H1 (cell line): ENCODE measurements at regions not wholly inside any gene's neighbourhood (a gene's known extent, or its start where the extent isn't known, plus 50 kb on each side); places are given as distances from the start of the nearest gene placed in this dataset.

ENCODE experiments used
- CTCF ChIA-PET: fragments of 300-600 bp; sonication (Branson Sonifier 250); formaldehyde crosslinking; loops from one replicate; lab custom pipeline; 2021; ENCODE audit not compliant: partially characterized antibody; lab: Charles Lee
- POLR2A ChIA-PET: fragments of 300-600 bp; sonication (Branson Sonifier 250); formaldehyde crosslinking; loops from one replicate; lab custom pipeline; 2021; ENCODE audit warnings: inconsistent platforms; ENCODE audit not compliant: partially characterized antibody; lab: Charles Lee
- DNase-seq, 2 experiments: peaks; one replicate each; pipeline versions ENCODE4 v3.0.0 to v3.0.0-alpha.2; 2010 to 2022; ENCODE audit warnings: low spot score in 2 of 2, low read depth in 1 of 2, mixed read lengths in 1 of 2
- FAIRE-seq: peaks from 2 replicates; lab custom pipeline; 2011; peaks lifted over from hg19 to GRCh38; lab: Jason Lieb, UNC
- H2AFZ ChIP-seq: 2 replicates; pipeline ENCODE4 v1.8.1; 2012; ENCODE audit warnings: low read length, inconsistent platforms
- H2AK5ac ChIP-seq: 2 replicates; pipeline ENCODE4 v1.6.1; 2013; ENCODE audit warnings: low read depth, low read length
- H2BK120ac ChIP-seq: replicated peaks from 2 replicates; pipeline ENCODE3; 2013; ENCODE audit warnings: low read depth, low read length, inconsistent platforms
- H2BK12ac ChIP-seq: 2 replicates; pipeline ENCODE4 v1.6.1; 2013; ENCODE audit warnings: low read depth, low read length
- H2BK15ac ChIP-seq: 2 replicates; pipeline ENCODE4 v1.6.1; 2013; ENCODE audit warnings: low read length
- H2BK20ac ChIP-seq: 2 replicates; pipeline ENCODE4 v1.6.1; 2013; ENCODE audit warnings: low read length
- H2BK5ac ChIP-seq: 2 replicates; pipeline ENCODE4 v1.6.1; 2013; ENCODE audit warnings: low read depth, low read length
- H3K14ac ChIP-seq: 2 replicates; pipeline ENCODE4 v1.6.1; 2013; ENCODE audit warnings: inconsistent platforms; ENCODE audit not compliant: insufficient read length
- H3K18ac ChIP-seq: 2 replicates; pipeline ENCODE4 v1.6.1; 2013; ENCODE audit warnings: low read length; ENCODE audit errors: extremely low read depth
- H3K23ac ChIP-seq: 2 replicates; pipeline ENCODE4 v1.6.1; 2013; ENCODE audit warnings: inconsistent platforms; ENCODE audit not compliant: insufficient read length
- H3K23me2 ChIP-seq: 2 replicates; pipeline ENCODE4 v1.6.1; 2013; ENCODE audit warnings: low read depth, low read length
- H3K27ac ChIP-seq: 2 replicates; pipeline ENCODE4 v1.6.1; 2011; ENCODE audit warnings: low read depth, low read length, inconsistent platforms
- H3K27me3 ChIP-seq, 4 experiments: replicated peaks in 1 of 4; 1 replicate in 1 of 4; 2 replicates in 3 of 4; pipeline versions ENCODE4 v1.6.1 to v1.8.1; 2011 to 2013; ENCODE audit warnings: low read length in 3 of 4, mild to moderate bottlenecking in 3 of 4, inconsistent platforms in 2 of 4, mixed read lengths in 2 of 4, moderate library complexity in 1 of 4; ENCODE audit not compliant: control insufficient read depth in 3 of 4, insufficient read depth in 3 of 4; ENCODE audit errors: extremely low read depth in 1 of 4
- H3K36me3 ChIP-seq, 4 experiments: 2 replicates each; pipeline versions ENCODE4 v1.6.1 to v1.8.1; 2011 to 2013; ENCODE audit warnings: mild to moderate bottlenecking in 4 of 4, low read length in 3 of 4, moderate library complexity in 2 of 4, control low read depth in 1 of 4, inconsistent platforms in 1 of 4; ENCODE audit not compliant: insufficient read depth in 4 of 4, control insufficient read depth in 2 of 4
- H3K4ac ChIP-seq: replicated peaks from 2 replicates; pipeline ENCODE3; 2013; ENCODE audit warnings: low read length, low read depth, mixed read lengths, inconsistent platforms; ENCODE audit not compliant: insufficient read length
- H3K4me1 ChIP-seq, 4 experiments: replicated peaks in 1 of 4; 1 replicate in 1 of 4; 2 replicates in 3 of 4; pipeline versions ENCODE4 v1.6.1 to v1.8.1; 2011 to 2013; ENCODE audit warnings: low read length in 3 of 4, inconsistent platforms in 2 of 4, mixed read lengths in 1 of 4; ENCODE audit not compliant: insufficient read depth in 4 of 4, control insufficient read depth in 3 of 4
- H3K4me2 ChIP-seq, 2 experiments: 2 replicates each; pipeline versions ENCODE4 v1.6.1 to v1.8.1; 2011 to 2013; ENCODE audit warnings: low read depth in 2 of 2, low read length in 2 of 2, control low read depth in 1 of 2, inconsistent platforms in 1 of 2, mild to moderate bottlenecking in 1 of 2; ENCODE audit not compliant: insufficient read depth in 1 of 2
- H3K4me3 ChIP-seq, 4 experiments: fragments of 200-600, 300-600 bp in 1 of 4; sonication (generic), shearing (Covaris generic), sonication (Bioruptor Twin) in 1 of 4; 2 replicates each; pipeline versions ENCODE4 v1.5.1 to v1.8.1; 2011 to 2016; ENCODE audit warnings: low read length in 4 of 4, low read depth in 3 of 4, control low read depth in 2 of 4, inconsistent platforms in 2 of 4, mild to moderate bottlenecking in 2 of 4, mixed read lengths in 1 of 4, moderate library complexity in 1 of 4; ENCODE audit not compliant: insufficient read depth in 2 of 4; ENCODE audit errors: extremely low read depth in 1 of 4
- H3K56ac ChIP-seq: replicated peaks from 2 replicates; pipeline ENCODE3; 2013; ENCODE audit warnings: low read depth, mild to moderate bottlenecking, mixed read lengths, low read length, inconsistent platforms; ENCODE audit not compliant: insufficient read length
- H3K79me1 ChIP-seq: 2 replicates; pipeline ENCODE4 v1.6.1; 2013; ENCODE audit warnings: low read depth, low read length, control low read depth
- H3K79me2 ChIP-seq, 2 experiments: 2 replicates each; pipeline versions ENCODE4 v1.6.1 to v1.8.1; 2012 to 2013; ENCODE audit warnings: low read length in 2 of 2, mild to moderate bottlenecking in 2 of 2, inconsistent platforms in 1 of 2; ENCODE audit not compliant: insufficient read depth in 2 of 2, control insufficient read depth in 1 of 2
- H3K9ac ChIP-seq, 4 experiments: replicated peaks in 1 of 4; 1 replicate in 1 of 4; 2 replicates in 3 of 4; pipeline versions ENCODE4 v1.6.1 to v1.8.1; 2011 to 2013; ENCODE audit warnings: low read depth in 3 of 4, low read length in 3 of 4, control low read depth in 2 of 4, mild to moderate bottlenecking in 2 of 4, moderate library complexity in 2 of 4, inconsistent platforms in 1 of 4; ENCODE audit errors: extremely low read depth in 1 of 4
- H3K9me3 ChIP-seq, 2 experiments: 2 replicates each; pipeline versions ENCODE4 v1.6.1 to v1.8.1; 2012 to 2013; ENCODE audit warnings: mild to moderate bottlenecking in 2 of 2, moderate library complexity in 2 of 2, control low read depth in 1 of 2, inconsistent platforms in 1 of 2, low read depth in 1 of 2, low read length in 1 of 2, mixed read lengths in 1 of 2; ENCODE audit not compliant: insufficient read depth in 2 of 2
- H4K20me1 ChIP-seq, 2 experiments: replicated peaks in 1 of 2; 2 replicates each; pipeline versions ENCODE3 to v1.8.1; 2011 to 2013; ENCODE audit warnings: inconsistent platforms in 2 of 2, low read length in 2 of 2, mild to moderate bottlenecking in 1 of 2; ENCODE audit not compliant: insufficient read depth in 2 of 2, control insufficient read depth in 1 of 2
- H4K5ac ChIP-seq: 2 replicates; pipeline ENCODE4 v1.6.1; 2013; ENCODE audit warnings: low read length, low read depth, mixed read lengths, inconsistent platforms; ENCODE audit not compliant: insufficient read length
- H4K8ac ChIP-seq: 2 replicates; pipeline ENCODE4 v1.8.0; 2013; ENCODE audit warnings: mild to moderate bottlenecking, moderate library complexity, low read length, inconsistent platforms; ENCODE audit not compliant: insufficient read depth; ENCODE audit errors: extremely low read depth
- H4K91ac ChIP-seq: replicated peaks from 2 replicates; pipeline ENCODE3; 2013; ENCODE audit warnings: low read length, mixed read lengths, inconsistent platforms; ENCODE audit not compliant: insufficient read length
- BRCA1 ChIP-seq: IDR thresholded peaks from 2 replicates; pipeline ENCODE4 v1.6.1; 2012; ENCODE audit warnings: low read depth, low read length, improper control_type of control experiment
- CTBP2 ChIP-seq: IDR thresholded peaks from 2 replicates; pipeline ENCODE4 v1.7.0; 2011; ENCODE audit warnings: borderline replicate concordance, mild to moderate bottlenecking, moderate library complexity, mixed read lengths, low read length; ENCODE audit not compliant: insufficient read depth, insufficient read length
- HDAC6 ChIP-seq: IDR thresholded peaks from one replicate; pipeline ENCODE4 v1.7.1; 2012; ENCODE audit warnings: low read depth, mild to moderate bottlenecking, inconsistent platforms, low read length, moderate library complexity
- KDM4A ChIP-seq: IDR thresholded peaks from one replicate; pipeline ENCODE4 v1.7.1; 2012; ENCODE audit warnings: low read depth, mild to moderate bottlenecking, moderate library complexity, low read length, inconsistent platforms; ENCODE audit not compliant: severe bottlenecking
- SIRT6 ChIP-seq: IDR thresholded peaks from one replicate; pipeline ENCODE4 v1.7.1; 2012; ENCODE audit warnings: low read length, inconsistent platforms
- TBP ChIP-seq: IDR thresholded peaks from 2 replicates; pipeline ENCODE4 v1.6.1; 2011; ENCODE audit warnings: low read depth, low read length, improper control_type of control experiment
- WGBS, 2 experiments: shearing (Covaris generic) in 1 of 2; methylation state at CpG; one replicate each; pipeline versions ENCODE4 v1.1.6 to v1.1.7; 2013 to 2015; ENCODE audit warnings: low lambda C conversion rate in 2 of 2, mixed read lengths in 2 of 2, inconsistent platforms in 1 of 2, low coverage in 1 of 2, missing lambda C conversion rate in 1 of 2; ENCODE audit not compliant: insufficient replicate concordance in 2 of 2, insufficient coverage in 1 of 2, insufficient read length in 1 of 2; ENCODE audit errors: extremely low coverage in 1 of 2, missing lambda C conversion rate in 1 of 2; 5-methylcytosine and 5-hydroxymethylcytosine counted together
- TF ChIP-seq, protein P1 (sequence below): IDR thresholded peaks from 2 replicates; pipeline ENCODE4 v1.6.1; 2011; ENCODE audit warnings: low read length, improper control_type of control experiment

DNA sequence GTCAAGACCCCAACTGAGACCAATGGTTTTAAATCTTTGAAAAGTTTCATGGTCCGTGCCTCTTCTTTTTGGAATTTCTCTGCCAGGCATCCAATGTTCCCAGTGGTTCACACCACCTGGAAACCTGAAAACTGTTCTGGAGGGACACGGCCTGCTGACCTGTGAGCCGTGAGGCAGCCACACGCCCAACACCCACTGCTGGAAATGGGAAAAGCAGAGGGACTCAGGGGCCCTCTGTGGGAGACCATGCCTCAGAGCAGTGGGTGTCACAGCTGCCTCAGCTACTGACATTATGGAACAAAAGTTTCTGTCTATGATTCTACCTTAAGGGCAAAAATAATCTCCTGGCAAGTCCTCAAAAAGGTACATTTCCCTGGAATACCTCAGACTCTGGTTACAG lies 70.4 kb upstream of the VIPR2 start:
- no peaks in the 10 kb centered on the region for H3K79me2 ChIP-seq
- no peak overlapping the region for H3K27ac ChIP-seq
- no peak overlapping the region for H2BK5ac ChIP-seq
- H3K36me3 ChIP-seq: peaks cover 0 to 2% (median 0%) of the 10 kb centered on the region in 4 experiments; a peak in 1 of 8 replicates
- no peak overlapping the region for H3K56ac ChIP-seq
- H4K91ac ChIP-seq: no peak overlapping the region
- H3K23me2 ChIP-seq: no peaks in the 10 kb centered on the region
- H2BK20ac ChIP-seq: no peak overlapping the region
- H3K4me3 ChIP-seq: no peak overlapping the region
- H3K4me2 ChIP-seq: no peak overlapping the region
- H3K27me3 ChIP-seq: no peaks in the 10 kb centered on the region
- no peak overlapping the region for H2BK120ac ChIP-seq
- H2AK5ac ChIP-seq: no peak overlapping the region
- DNase-seq: peak in 1 of 2 experiments; percentile 8
- no peak overlapping the region for H3K9ac ChIP-seq
- H4K8ac ChIP-seq: no peak overlapping the region
- TF ChIP-seq TBP (no peak), SIRT6 (no peak), BRCA1 (no peak), KDM4A (no peak), HDAC6 (no peak), CTBP2 (no peak)
- TF ChIP-seq, protein P1, sequence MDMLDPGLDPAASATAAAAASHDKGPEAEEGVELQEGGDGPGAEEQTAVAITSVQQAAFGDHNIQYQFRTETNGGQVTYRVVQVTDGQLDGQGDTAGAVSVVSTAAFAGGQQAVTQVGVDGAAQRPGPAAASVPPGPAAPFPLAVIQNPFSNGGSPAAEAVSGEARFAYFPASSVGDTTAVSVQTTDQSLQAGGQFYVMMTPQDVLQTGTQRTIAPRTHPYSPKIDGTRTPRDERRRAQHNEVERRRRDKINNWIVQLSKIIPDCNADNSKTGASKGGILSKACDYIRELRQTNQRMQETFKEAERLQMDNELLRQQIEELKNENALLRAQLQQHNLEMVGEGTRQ: no peak
- TF ChIP-seq, all 59 proteins: peak for 0
- 82% methylated on average over 4 of the region's 4 CpGs; no CpG with 5 or more reads in 1 of the 2 experiments for WGBS, 2 experiments
- ChIA-PET CTCF (no interaction called here), POLR2A (no interaction called here)
- Histone ChIP-seq H2BK12ac (no peak overlapping the region), H3K79me1 (no peaks in the 10 kb centered on the region), H2BK15ac (no peak overlapping the region), H2AFZ (no peak overlapping the region), H4K5ac (no peak overlapping the region), H3K4me1 (no peaks in the 10 kb centered on the region), H3K14ac (no peak overlapping the region), H3K4ac (no peak overlapping the region), H4K20me1 (no peaks in the 10 kb centered on the region), H3K18ac (no peak overlapping the region), H3K9me3 (peaks cover 57 to 65% of the 10 kb centered on the region in 2 experiments), H3K23ac (no peak overlapping the region)
- FAIRE-seq: no peak
